ENCODE measurements at regions not wholly inside any gene's neighbourhood (a gene's known extent, or its start where the extent isn't known, plus 50 kb on each side); places are given as distances from the start of the nearest gene placed in this dataset.

- ChIA-PET POLR2A (no interaction called here), CTCF (ENCODE audit: unreplicated experiment) (no interaction called here)
- Histone ChIP-seq H3K4me3 (ENCODE audit: low read depth, low read length, poor library complexity, severe bottlenecking) (no peak overlapping the region), H3K79me2 (ENCODE audit: insufficient read depth, low read depth, low read length) (no peaks in the 10 kb centered on the region), H3K4me1 (ENCODE audit: insufficient read depth, low read length, poor library complexity, severe bottlenecking) (no peaks in the 10 kb centered on the region), H3K36me3 (ENCODE audit: insufficient read depth, low read length) (no peaks in the 10 kb centered on the region), H3K27ac (ENCODE audit: low read depth, low read length, poor library complexity, severe bottlenecking) (no peak overlapping the region), H3K9me2 (ENCODE audit: insufficient read depth, low read length) (no peaks in the 10 kb centered on the region), H3K9me3 (ENCODE audit: low read length) (no peaks in the 10 kb centered on the region), H2AFZ (ENCODE audit: low read length) (no peak overlapping the region), H3K4me2 (ENCODE audit: low read length) (no peak overlapping the region), H4K20me1 (ENCODE audit: insufficient read depth, low read length) (no peaks in the 10 kb centered on the region)
- TF ChIP-seq CTCF (conservative IDR thresholded peaks at IDR 0.05; ENCODE audit: low read length): no peak
- no peak for TF ChIP-seq EZH2phosphoT487 (IDR thresholded peaks at IDR 0.05; ENCODE audit: borderline replicate concordance, low read depth, low read length)
- DNase-seq (ENCODE audit: low spot score): no peak
- BruUV-seq (replicated peaks): no TSS peak
- intact Hi-C loops (cut with micrococcal nuclease; ENCODE audit: unreplicated experiment): no loop called here
These were observed 79.9 kb upstream of the TMTC4 start for GRCh38 chr13:100754459-100754858.

GRCh38 chr13:100753376-100753775, 78.8 kb upstream of the TMTC4 start:
- Histone ChIP-seq H3K27ac (ENCODE audit: low read depth, low read length, poor library complexity, severe bottlenecking) (no peak overlapping the region), H3K9me3 (ENCODE audit: low read length) (no peaks in the 10 kb centered on the region), H4K20me1 (ENCODE audit: insufficient read depth, low read length) (no peaks in the 10 kb centered on the region), H2AFZ (ENCODE audit: low read length) (no peak overlapping the region), H3K4me3 (ENCODE audit: low read depth, low read length, poor library complexity, severe bottlenecking) (no peak overlapping the region), H3K4me1 (ENCODE audit: insufficient read depth, low read length, poor library complexity, severe bottlenecking) (no peaks in the 10 kb centered on the region), H3K79me2 (ENCODE audit: insufficient read depth, low read depth, low read length) (no peaks in the 10 kb centered on the region), H3K36me3 (ENCODE audit: insufficient read depth, low read length) (no peaks in the 10 kb centered on the region), H3K9me2 (ENCODE audit: insufficient read depth, low read length) (no peaks in the 10 kb centered on the region), H3K4me2 (ENCODE audit: low read length) (no peak overlapping the region)
- DNase-seq (ENCODE audit: low spot score): no peak
- TF ChIP-seq CTCF (conservative IDR thresholded peaks at IDR 0.05; ENCODE audit: low read length): no peak
- TF ChIP-seq EZH2phosphoT487 (IDR thresholded peaks at IDR 0.05; ENCODE audit: borderline replicate concordance, low read depth, low read length): no peak
- CTCF ChIA-PET (ENCODE audit: unreplicated experiment): no interaction called here
- intact Hi-C loops (cut with micrococcal nuclease; ENCODE audit: unreplicated experiment): no loop called here
- POLR2A ChIA-PET: no interaction called here
- BruUV-seq (replicated peaks): no TSS peak

- Histone ChIP-seq H3K9me2 (ENCODE audit: insufficient read depth, low read length) (no peaks in the 10 kb centered on the region), H3K79me2 (ENCODE audit: insufficient read depth, low read depth, low read length) (no peaks in the 10 kb centered on the region), H3K4me3 (ENCODE audit: low read depth, low read length, poor library complexity, severe bottlenecking) (no peak overlapping the region), H3K4me2 (ENCODE audit: low read length) (no peak overlapping the region), H4K20me1 (ENCODE audit: insufficient read depth, low read length) (no peaks in the 10 kb centered on the region), H3K4me1 (ENCODE audit: insufficient read depth, low read length, poor library complexity, severe bottlenecking) (no peaks in the 10 kb centered on the region), H2AFZ (ENCODE audit: low read length) (no peak overlapping the region), H3K36me3 (ENCODE audit: insufficient read depth, low read length) (no peaks in the 10 kb centered on the region), H3K27ac (ENCODE audit: low read depth, low read length, poor library complexity, severe bottlenecking) (no peak overlapping the region), H3K9me3 (ENCODE audit: low read length) (no peaks in the 10 kb centered on the region)
- TF ChIP-seq EZH2phosphoT487 (IDR thresholded peaks at IDR 0.05; ENCODE audit: borderline replicate concordance, low read depth, low read length) (no peak), CTCF (conservative IDR thresholded peaks at IDR 0.05; ENCODE audit: low read length) (no peak)
- POLR2A ChIA-PET: no interaction called here
- no TSS peak for BruUV-seq (replicated peaks)
- CTCF ChIA-PET (ENCODE audit: unreplicated experiment): no interaction called here
- intact Hi-C loops (cut with micrococcal nuclease; ENCODE audit: unreplicated experiment): no loop called here
- no peak for DNase-seq (ENCODE audit: low spot score)
These were observed 77.2 kb upstream of the TMTC4 start for GRCh38 chr13:100751826-100752225.

Data from OCI-LY7 (cell line).